Mucosa of descending colon (tissue), 3 donors: ENCODE measurements at regions not wholly inside any gene's neighbourhood (a gene's known extent, or its start where the extent isn't known, plus 50 kb on each side); places are given as distances from the start of the nearest gene placed in this dataset.
A peak's percentile ranks its signal among the peaks of the same experiment; 100 is the strongest.

Experiments used
- ATAC-seq: fragments of 200-7000 bp; cut with Tn5 transposase; one replicate; pipeline ENCODE4 v1.9.1; 2020; ENCODE audit warnings: mild to moderate bottlenecking, moderate library complexity
- DNase-seq, 3 donors: peaks; one replicate each; pipeline ENCODE4 v3.0.0-alpha.2; 2020
- H3K36me3 ChIP-seq: fragments of 200-600 bp; one replicate; pipeline ENCODE4 v1.8.0; 2021; ENCODE audit warnings: low read depth, mild to moderate bottlenecking
- H3K4me1 ChIP-seq: fragments of 200-600 bp; one replicate; pipeline ENCODE4 v1.8.0; 2021; ENCODE audit warnings: low read depth, mild to moderate bottlenecking
- H3K4me3 ChIP-seq: fragments of 200-600 bp; one replicate; pipeline ENCODE4 v1.8.0; 2021; ENCODE audit warnings: mild to moderate bottlenecking
- H3K9me3 ChIP-seq: fragments of 200-600 bp; one replicate; pipeline ENCODE4 v1.8.0; 2021; ENCODE audit warnings: mild to moderate bottlenecking
- CTCF ChIP-seq: fragments of 200-600 bp; IDR thresholded peaks from one replicate; pipeline ENCODE4 v1.8.0; 2022; ENCODE audit warnings: antibody characterized with exemption, mild to moderate bottlenecking
- intact Hi-C, 2 donors: fragments of 100-400 bp; cut with DNase I in 1 of 2; cut with micrococcal nuclease in 1 of 2; formaldehyde crosslinking; loops; one replicate each; pipeline versions ENCODE4 v1.11.0 to v1.11.1; 2022; cut with DNase I, micrococcal nuclease
- donor health status: DM: no; HTN: no; CAD: no; lungs with moderate emphysema.
- donor health status: DM: no; HTN: no; CAD: no.
- donor health status: DM: no; HTN: yes; CAD: no.

- ATAC-seq = no peak
- intact Hi-C loops = no loop called here
Measured at GRCh38 chr17:72414967-72415853, 294.4 kb downstream of the SOX9 start.

DNA sequence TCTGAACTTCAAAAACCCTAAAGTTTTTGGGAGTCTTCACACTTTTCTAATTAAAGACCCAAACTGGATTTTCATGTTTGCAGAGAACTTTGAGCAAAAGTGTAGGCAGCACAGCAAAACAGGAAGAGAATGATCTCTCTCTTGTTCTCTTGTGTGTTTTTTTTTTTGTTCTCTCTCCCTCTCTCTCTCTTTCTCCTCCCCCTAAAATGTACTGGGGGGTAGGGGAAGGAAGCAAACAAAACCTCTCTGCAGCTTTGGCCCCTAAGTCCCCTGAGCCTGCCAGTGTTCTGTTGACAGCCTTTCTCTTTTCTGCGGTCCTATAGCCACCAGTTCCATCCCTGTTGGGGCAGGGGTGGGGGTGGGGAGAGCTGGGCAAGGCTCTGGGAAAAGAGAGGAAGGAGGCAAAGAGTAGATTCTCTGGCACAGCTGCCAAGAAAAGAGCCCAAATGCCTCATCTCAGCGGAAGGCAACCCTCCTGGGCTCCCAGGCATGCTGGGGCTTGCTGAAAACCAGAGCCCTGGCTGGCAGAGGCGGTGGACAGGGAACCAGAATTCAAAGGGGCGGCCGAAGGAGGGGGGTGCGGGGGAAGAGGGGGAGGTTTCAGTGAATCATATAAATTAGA, 295.3 kb downstream of the SOX9 start:
- no peak for TF ChIP-seq CTCF
- intact Hi-C loops = no loop called here
- H3K4me1 ChIP-seq = peaks cover 13% of the 10 kb centered on the region
- no peak overlapping the region for H3K4me3 ChIP-seq
- no peaks in the 10 kb centered on the region for H3K36me3 ChIP-seq
- H3K9me3 ChIP-seq = peaks cover 9% of the 10 kb centered on the region
- DNase-seq (no peak), ATAC-seq (no peak)

More at GRCh38 chr17:72414967-72415853, 294.4 kb downstream of the SOX9 start:
- H3K9me3 ChIP-seq = peaks cover 9% of the 10 kb centered on the region
- H3K4me1 ChIP-seq = peaks cover 4% of the 10 kb centered on the region
- H3K36me3 ChIP-seq = no peaks in the 10 kb centered on the region
- H3K4me3 ChIP-seq = no peak overlapping the region
- DNase-seq = no peak
- no peak for TF ChIP-seq CTCF

- Histone ChIP-seq H3K36me3 (no peaks in the 10 kb centered on the region), H3K9me3 (peaks cover 9% of the 10 kb centered on the region), H3K4me1 (peaks cover 20% of the 10 kb centered on the region), H3K4me3 (no peak overlapping the region)
- intact Hi-C loops = no loop called here
- no peak for ATAC-seq
- TF ChIP-seq CTCF = no peak
- DNase-seq = no peak
Measured at GRCh38 chr17:72416905-72417304, 296.1 kb downstream of the SOX9 start.

GRCh38 chr17:72417627-72418026, 296.8 kb downstream of the SOX9 start:
- peaks cover 9% of the 10 kb centered on the region for H3K9me3 ChIP-seq
- H3K4me3 ChIP-seq = no peak overlapping the region
- no peak for TF ChIP-seq CTCF
- ATAC-seq = no peak
- peaks cover 21% of the 10 kb centered on the region for H3K4me1 ChIP-seq
- no peak for DNase-seq
- intact Hi-C loops = no loop called here
- no peaks in the 10 kb centered on the region for H3K36me3 ChIP-seq

GRCh38 chr17:72419866-72420774, 299.3 kb downstream of the SOX9 start:
- TF ChIP-seq CTCF = no peak
- peaks cover 21% of the 10 kb centered on the region for H3K4me1 ChIP-seq
- no peak overlapping the region for H3K4me3 ChIP-seq
- H3K36me3 ChIP-seq = no peaks in the 10 kb centered on the region
- DNase-seq = no peak
- ATAC-seq = peak; percentile 35
- peaks cover 9% of the 10 kb centered on the region for H3K9me3 ChIP-seq
- intact Hi-C loops = no loop called here
